Right ventricle myocardium superior (tissue), 1 donor: ENCODE measurements at regions not wholly inside any gene's neighbourhood (a gene's known extent, or its start where the extent isn't known, plus 50 kb on each side); places are given as distances from the start of the nearest gene placed in this dataset.

Experiments used
- ATAC-seq: fragments of 200-7000 bp; cut with Tn5 transposase; one replicate; pipeline ENCODE4 v1.9.1; 2020; ENCODE audit warnings: mild to moderate bottlenecking; ENCODE audit not compliant: poor library complexity
- DNase-seq: peaks from one replicate; pipeline ENCODE4 v3.0.0-alpha.2; 2020
- intact Hi-C: fragments of 100-400 bp; cut with DNase I; formaldehyde crosslinking; loops from one replicate; pipeline ENCODE4 v1.11.2; 2022
- donor health status: DM: no; HTN: yes; CAD: no; lungs with severe emphysema.

DNA sequence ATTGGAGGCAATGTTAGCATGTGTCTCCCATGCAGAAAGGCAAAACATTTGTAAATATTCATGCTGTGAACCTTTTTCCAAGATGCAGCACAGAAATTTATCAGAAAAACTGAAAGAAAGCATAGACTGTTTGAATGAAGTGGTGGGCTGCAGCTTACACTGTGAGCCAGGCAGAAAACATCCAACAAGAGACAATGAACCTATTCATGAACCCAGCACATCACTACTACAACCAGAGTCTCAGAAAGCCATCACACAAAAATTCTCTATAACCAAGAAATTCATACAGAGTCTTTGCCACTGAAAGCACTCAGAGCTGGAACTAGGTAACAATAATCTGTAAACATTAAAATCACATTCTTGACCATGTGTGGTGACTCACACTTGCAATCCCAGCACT, 448.9 kb downstream of the UQCRFS1 start:
- ATAC-seq (no peak), DNase-seq (no peak)
- intact Hi-C loops, result no loop called here

DNA sequence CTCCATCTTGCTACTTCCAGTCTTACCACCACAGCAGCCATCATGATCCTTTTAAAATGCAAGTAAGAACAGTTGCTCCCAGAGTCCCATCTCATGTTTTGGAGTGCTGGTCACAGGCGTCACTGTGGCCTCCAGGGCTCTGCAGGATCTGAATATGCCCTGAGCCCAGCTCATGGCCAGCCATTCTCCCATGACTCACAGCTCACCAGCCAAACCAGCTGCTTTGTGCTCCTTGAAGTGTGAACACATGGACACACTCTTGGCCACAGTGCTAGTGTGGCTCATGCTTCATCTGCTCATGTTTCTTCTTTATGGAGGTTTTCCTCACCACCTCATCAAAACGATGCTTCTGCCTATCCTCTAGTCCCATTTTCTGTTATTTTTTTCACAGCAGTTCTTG, 466.5 kb downstream of the UQCRFS1 start:
- intact Hi-C loops, result no loop called here
- DNase-seq (no peak), ATAC-seq (no peak)

- intact Hi-C loops, result no loop called here
- DNase-seq (no peak), ATAC-seq (no peak)
Measured at GRCh38 chr19:28744943-28745342, 468.0 kb downstream of the UQCRFS1 start.

GRCh38 chr19:28744014-28744413, 468.9 kb downstream of the UQCRFS1 start:
- DNase-seq (no peak), ATAC-seq (no peak)
- intact Hi-C loops, result no loop called here

DNA sequence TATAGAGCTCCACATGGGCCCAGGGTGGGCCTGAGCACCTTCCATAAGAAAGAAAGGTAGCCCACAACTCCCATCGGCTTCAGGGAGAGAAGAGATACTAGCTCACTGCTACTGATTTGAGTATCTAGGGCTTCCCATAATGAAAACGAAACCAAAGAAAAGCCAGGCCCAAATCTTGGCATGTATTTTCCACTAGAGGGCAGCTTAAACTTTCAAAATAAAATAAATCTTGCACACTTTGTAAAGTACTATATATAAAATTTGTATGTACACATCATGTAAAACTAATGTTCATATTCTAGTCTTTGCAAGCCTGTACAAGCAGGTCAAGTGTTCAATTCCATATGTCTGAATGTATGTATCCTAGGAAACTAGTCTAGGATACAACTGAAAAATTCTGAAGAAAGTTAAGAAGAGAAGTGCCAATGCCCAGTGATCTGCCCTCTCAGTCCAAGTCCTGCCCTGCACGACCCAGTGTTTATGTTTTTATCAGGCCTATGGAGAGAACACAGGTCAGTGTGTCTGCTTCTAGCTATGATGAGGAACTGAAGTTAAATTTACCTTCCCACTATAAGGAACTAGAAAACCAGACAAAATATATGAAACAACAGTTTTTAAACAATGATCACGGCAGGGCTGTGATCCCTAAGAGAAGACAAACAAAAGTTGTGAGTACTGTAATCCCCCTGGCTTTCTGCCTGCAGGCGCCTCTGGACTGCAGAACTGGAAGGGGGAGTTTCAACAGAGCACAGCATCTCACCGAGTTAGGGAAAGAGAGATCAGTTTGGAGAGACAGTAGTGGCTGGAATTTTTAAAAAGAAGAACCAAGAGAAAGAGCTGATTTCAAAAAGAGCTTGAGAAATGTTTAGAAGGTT, 475.7 kb downstream of the UQCRFS1 start:
- DNase-seq, result no peak
- intact Hi-C loops, result loop anchor here (2.0 to 5.0 kb wide), 2 partner anchors 142 to 525 kb away; no protein-coding TSS in a partner anchor
- ATAC-seq, result peak; percentile 80

GRCh38 chr19:28736528-28736927, 476.4 kb downstream of the UQCRFS1 start:
- DNase-seq, result no peak
- intact Hi-C loops, result loop anchor here (2.0 to 5.0 kb wide), 2 partner anchors 142 to 526 kb away; no protein-coding TSS in a partner anchor
- ATAC-seq, result peak; percentile 22

- DNase-seq (no peak), ATAC-seq (no peak)
- intact Hi-C loops, result no loop called here
Measured at GRCh38 chr19:28731577-28731976, 481.4 kb downstream of the UQCRFS1 start.

DNA sequence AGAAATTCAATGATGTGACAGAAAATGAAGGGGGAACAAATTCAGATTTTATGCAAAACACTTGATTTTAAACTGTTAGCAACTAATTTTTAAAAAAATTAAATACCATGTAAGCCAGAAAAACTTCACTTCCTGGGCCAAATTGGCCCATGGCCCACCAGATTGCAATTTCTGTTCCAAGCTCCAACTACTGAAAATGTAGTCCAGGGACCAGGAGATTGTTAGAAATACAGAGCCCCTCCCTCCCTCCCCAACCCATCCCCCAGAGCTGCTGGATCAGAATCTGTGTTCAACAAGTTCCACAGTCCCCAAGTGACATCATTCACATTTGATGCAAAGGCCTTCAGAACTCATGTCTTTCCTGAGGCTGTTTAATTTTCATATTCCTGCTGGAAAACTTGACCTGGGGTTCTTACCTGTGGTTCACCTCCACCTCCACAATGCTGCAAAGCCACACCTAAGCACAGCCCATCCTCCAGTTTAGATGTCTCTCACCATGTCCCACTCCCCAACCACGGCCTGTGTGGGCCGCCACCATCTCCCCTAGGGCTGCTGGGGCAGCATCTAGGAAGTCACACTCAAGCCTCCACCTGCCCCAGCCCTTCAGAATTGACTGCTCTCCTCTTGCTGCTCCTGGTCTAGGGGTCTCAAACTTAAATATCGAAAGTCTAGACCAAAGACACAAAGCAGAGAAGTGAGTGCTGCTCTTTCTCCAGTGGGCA, 482.0 kb downstream of the UQCRFS1 start:
- intact Hi-C loops, result no loop called here
- DNase-seq (no peak), ATAC-seq (no peak)

DNA sequence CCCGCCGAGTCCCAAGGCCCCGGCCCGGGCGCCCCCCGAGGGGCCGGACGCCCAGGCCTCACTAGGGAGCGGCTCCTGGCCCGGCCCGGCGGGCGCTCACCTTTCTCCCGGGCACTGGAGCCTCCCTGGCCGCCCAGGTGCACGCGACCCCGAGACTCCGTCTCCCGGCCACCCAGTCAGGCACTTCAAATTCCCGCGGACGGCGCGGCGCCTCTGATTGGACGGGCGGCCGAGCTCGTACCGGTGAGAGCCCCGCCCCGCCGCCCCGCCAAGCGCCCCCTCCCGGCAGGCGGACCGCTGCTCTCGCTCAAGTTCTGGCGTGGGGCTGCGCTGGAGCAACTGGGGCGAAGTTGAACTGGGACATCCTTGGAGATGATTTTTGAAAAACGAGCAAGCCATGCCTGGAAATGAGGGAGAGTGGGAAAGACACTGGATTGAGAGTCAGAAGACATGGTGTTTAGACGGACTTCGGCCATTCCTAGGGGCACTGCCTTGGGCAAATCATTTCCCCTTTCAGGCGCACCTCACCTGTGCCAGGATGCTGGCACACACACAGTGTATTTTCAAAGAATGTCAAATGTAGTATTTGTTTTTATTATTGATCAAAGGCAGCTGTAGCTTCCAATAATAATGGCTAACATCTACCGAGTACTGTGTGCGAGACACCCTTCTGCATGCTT, 485.3 kb downstream of the UQCRFS1 start:
- no peak for DNase-seq
- intact Hi-C loops, result no loop called here
- peak; percentile 48 for ATAC-seq

DNA sequence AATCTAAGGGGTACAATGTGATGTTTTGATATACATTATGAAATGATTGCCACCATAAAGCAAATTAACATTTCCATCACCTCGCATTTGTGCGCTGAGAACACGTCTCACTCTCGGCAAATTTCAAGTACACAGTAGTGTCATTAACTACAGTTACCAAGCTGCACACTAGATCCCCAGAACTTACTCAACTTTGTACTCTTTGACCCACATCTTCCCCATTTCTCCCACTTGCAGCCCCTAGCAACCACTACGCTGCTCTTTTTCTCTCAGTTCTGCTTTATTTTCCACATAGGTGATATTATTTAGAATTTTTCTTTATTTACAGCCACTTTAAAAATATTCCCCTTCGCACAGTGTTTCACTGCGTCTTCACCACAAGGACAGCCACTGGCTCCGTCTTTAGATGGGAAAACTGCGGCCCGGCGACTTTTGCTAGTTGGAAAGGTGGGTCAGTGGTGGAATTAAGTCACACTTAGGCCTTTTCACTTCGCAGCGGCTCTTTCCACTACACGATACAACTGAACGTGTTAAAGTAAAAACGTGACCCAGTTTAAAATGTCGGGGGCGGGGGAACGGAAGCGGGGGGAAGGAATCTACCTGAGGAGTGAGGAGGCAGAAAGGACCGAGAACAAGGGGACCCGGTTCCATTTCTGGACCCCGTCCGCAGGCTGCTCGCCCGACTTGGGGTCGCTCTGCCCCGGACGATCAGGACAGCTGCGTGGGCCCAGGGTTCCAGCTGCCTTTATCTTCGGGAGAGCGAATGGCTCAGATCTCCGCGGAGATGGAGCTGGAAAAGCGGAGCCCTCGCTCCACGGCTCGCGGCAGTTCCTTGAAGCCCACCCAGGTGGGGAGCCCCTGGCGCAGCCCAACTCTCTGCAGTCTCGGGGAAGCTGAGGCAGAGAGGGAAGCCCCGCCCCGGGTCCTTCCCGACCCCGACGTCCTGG, 486.1 kb downstream of the UQCRFS1 start:
- ATAC-seq (no peak), DNase-seq (no peak)
- intact Hi-C loops, result no loop called here

- no peak for ATAC-seq
- no peak for DNase-seq
- intact Hi-C loops, result loop anchor here (10.0 kb wide), 1 partner anchor 754 kb away; no protein-coding TSS in a partner anchor
Measured at GRCh38 chr19:28718909-28719308, 494.0 kb downstream of the UQCRFS1 start.

- DNase-seq (no peak), ATAC-seq (no peak)
- intact Hi-C loops, result loop anchor here (10.0 kb wide), 1 partner anchor 750 kb away; no protein-coding TSS in a partner anchor
Measured at GRCh38 chr19:28715157-28715556, 497.8 kb downstream of the UQCRFS1 start.

GRCh38 chr19:28711411-28711810, 501.5 kb downstream of the UQCRFS1 start:
- ATAC-seq, result no peak
- intact Hi-C loops, result loop anchor here (10.0 kb wide), 1 partner anchor 747 kb away; no protein-coding TSS in a partner anchor
- DNase-seq, result no peak

DNA sequence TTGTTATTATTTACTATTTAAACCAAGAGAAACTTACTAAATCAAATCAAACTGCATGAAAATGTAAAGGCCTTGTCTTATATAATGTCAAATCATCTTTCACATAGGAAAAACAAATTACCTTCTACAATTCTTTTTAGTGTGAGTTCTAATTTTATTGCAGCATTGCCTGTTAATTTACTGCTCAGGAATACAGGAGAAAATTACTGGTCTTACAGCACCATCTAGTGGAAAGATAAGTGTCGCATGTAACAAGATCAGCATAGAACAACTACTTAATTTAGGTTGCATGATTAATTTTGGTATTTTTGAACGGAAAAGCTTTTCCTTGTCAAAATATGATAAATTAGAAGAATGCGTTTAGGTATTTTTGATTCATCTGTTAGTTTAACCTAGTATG, 502.7 kb downstream of the UQCRFS1 start:
- intact Hi-C loops, result loop anchor here (10.0 kb wide), 1 partner anchor 745 kb away; no protein-coding TSS in a partner anchor
- DNase-seq, result no peak
- ATAC-seq, result no peak

- DNase-seq, result no peak
- intact Hi-C loops, result loop anchor here (2.0 kb wide), 1 partner anchor 242 kb away; no protein-coding TSS in a partner anchor
- ATAC-seq, result no peak
Measured at GRCh38 chr19:28706693-28707092, 506.3 kb downstream of the UQCRFS1 start.

DNA sequence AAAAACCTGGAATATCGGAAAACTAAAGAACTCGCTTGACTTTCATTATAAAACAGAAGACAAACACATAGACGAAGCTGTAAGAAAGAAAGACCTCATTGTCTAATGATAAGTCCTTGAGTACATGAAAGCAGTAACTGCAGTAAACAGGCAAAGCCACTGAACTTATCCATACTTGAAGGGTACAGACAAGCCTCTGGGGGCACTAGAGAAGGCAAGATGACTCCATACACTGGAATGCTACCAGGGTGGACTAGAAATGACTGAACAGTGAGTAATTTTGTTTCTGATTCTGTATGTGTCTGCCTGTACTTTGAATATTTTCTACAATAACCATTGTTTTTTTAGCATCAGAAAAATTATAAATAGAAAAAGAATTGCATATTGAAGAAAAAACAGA, 507.9 kb downstream of the UQCRFS1 start:
- no peak for DNase-seq
- intact Hi-C loops, result no loop called here
- ATAC-seq, result no peak

- ATAC-seq (no peak), DNase-seq (no peak)
- intact Hi-C loops, result no loop called here
Measured at GRCh38 chr19:28703400-28703956, 509.5 kb downstream of the UQCRFS1 start.

- no peak for ATAC-seq
- DNase-seq, result no peak
- intact Hi-C loops, result no loop called here
Measured at GRCh38 chr19:28701491-28701890, 511.5 kb downstream of the UQCRFS1 start.
